Tibial artery (tissue), 4 donors: ENCODE measurements at regions not wholly inside any gene's neighbourhood (a gene's known extent, or its start where the extent isn't known, plus 50 kb on each side); places are given as distances from the start of the nearest gene placed in this dataset.

Experiments used
- DNase-seq, 2 donors: peaks; one replicate each; pipeline ENCODE4 v3.0.0-alpha.2; 2019
- H3K27ac ChIP-seq, 2 donors: fragments of 200-600 bp; sonication (generic) in 1 of 2; 1 replicate in 1 of 2; 2 replicates in 1 of 2; pipeline ENCODE4 v1.5.1; 2018 to 2019; ENCODE audit warnings: mild to moderate bottlenecking in 1 of 2
- H3K27me3 ChIP-seq, 2 donors: fragments of 200-600 bp; sonication (generic) in 1 of 2; one replicate each; pipeline versions ENCODE4 v1.5.1 to v1.6.0; 2016 to 2019
- H3K36me3 ChIP-seq, 3 donors: fragments of 200-600 bp; sonication (generic) in 2 of 3; one replicate each; pipeline ENCODE4 v1.5.1; 2016 to 2019; ENCODE audit warnings: mild to moderate bottlenecking in 2 of 3
- H3K4me1 ChIP-seq, 4 donors: fragments of 200-600 bp; sonication (generic) in 2 of 4; 1 replicate in 3 of 4; 2 replicates in 1 of 4; pipeline ENCODE4 v1.5.1; 2016 to 2019
- H3K4me3 ChIP-seq, 2 donors: fragments of 200-600 bp; sonication (generic) in 1 of 2; 1 replicate in 1 of 2; 2 replicates in 1 of 2; pipeline ENCODE4 v1.5.1; 2018 to 2019; ENCODE audit warnings: mild to moderate bottlenecking in 2 of 2
- H3K9me3 ChIP-seq, 3 donors: fragments of 200-600 bp; sonication (generic) in 1 of 3; one replicate each; pipeline ENCODE4 v1.5.1; 2016 to 2019
- intact Hi-C: fragments of 100-400 bp; cut with DNase I; formaldehyde crosslinking; loops from one replicate; pipeline ENCODE4 v1.15.0; 2023; ENCODE audit warnings: low total_unique reads
- TF ChIP-seq, protein P1 (sequence below), 2 experiments: fragments of 200-600 bp in 1 of 2; fragments of 450-650 bp in 1 of 2; IDR thresholded peaks; one replicate each; pipeline ENCODE4 v1.5.1; 2017 to 2019; ENCODE audit warnings: antibody characterized with exemption in 2 of 2, mild to moderate bottlenecking in 1 of 2, moderate library complexity in 1 of 2

DNA sequence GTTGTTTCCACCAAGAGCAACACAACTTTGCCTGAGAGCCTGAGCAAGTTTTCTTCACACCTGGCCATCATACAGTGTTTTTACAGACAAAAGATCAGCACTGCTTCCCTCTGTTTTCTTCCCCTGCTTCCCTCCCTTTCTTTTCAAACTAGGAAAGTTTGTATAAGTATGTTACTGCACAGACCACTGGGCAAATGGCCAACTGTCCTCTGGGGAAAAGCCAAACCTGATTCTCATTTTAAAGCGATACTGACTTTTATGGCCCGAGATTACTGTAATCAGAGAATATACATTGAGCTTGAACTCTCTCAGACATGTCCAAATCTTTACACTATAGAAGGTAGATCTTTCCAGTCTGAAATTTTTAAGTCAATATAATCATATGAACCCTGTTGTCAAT lies 415.0 kb downstream of the NFIB start:
- no peaks in the 10 kb centered on the region for H3K9me3 ChIP-seq
- TF ChIP-seq, protein P1, sequence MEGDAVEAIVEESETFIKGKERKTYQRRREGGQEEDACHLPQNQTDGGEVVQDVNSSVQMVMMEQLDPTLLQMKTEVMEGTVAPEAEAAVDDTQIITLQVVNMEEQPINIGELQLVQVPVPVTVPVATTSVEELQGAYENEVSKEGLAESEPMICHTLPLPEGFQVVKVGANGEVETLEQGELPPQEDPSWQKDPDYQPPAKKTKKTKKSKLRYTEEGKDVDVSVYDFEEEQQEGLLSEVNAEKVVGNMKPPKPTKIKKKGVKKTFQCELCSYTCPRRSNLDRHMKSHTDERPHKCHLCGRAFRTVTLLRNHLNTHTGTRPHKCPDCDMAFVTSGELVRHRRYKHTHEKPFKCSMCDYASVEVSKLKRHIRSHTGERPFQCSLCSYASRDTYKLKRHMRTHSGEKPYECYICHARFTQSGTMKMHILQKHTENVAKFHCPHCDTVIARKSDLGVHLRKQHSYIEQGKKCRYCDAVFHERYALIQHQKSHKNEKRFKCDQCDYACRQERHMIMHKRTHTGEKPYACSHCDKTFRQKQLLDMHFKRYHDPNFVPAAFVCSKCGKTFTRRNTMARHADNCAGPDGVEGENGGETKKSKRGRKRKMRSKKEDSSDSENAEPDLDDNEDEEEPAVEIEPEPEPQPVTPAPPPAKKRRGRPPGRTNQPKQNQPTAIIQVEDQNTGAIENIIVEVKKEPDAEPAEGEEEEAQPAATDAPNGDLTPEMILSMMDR (IDR thresholded peaks at IDR 0.05) = no peak
- H3K4me1 ChIP-seq = peaks cover 0 to 70% (median 23%) of the 10 kb centered on the region in 4 donors
- no peaks in the 10 kb centered on the region for H3K27me3 ChIP-seq
- no peaks in the 10 kb centered on the region for H3K36me3 ChIP-seq
- DNase-seq = no peak
- intact Hi-C loops = no loop called here
- H3K27ac ChIP-seq = no peak overlapping the region
- H3K4me3 ChIP-seq = no peak overlapping the region

DNA sequence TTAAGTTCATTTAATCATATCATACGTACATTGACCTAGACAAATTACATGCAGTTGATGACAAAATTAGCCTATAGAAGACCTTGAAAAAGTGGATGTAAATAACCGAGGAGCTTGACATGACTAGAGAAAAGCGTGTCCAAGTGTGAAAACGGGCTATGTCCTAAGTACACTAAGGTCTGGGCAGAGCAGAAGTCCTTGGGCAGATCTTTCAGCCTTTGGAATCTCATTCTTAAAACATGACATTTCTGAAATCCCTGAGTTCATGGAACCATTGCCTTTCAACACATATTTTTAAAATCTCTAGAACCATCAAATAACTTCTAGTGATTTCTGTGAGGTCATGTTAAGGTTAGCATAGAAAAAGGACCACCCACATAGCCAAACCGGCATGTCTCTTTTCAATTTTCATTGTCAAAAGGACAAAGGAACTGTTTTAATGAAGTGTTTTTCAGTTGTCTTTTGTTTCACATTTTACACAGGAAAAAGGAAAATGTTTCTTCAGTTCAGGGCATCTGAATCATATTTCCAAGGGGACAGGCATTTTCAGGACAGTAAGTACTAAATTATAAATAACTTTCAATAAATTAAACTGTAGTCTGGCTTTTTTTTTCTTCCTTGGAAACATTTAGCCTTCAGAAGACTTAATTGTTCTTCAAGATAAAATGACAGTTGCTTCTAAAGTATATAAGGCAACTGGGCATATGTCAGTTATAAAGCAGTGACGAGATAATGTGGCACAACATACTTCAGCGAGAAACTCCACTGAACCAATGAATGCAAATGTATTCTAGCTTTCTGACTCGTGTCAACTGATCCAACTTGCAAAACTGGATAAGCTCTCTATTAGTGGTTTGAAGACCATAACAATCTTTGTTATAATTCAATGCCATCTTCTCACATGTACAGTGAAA lies 416.8 kb downstream of the NFIB start:
- Histone ChIP-seq H3K9me3 (no peaks in the 10 kb centered on the region), H3K36me3 (no peaks in the 10 kb centered on the region), H3K27ac (peak overlapping the region; percentile 13 to 48), H3K4me1 (peaks cover 0 to 53% (median 15%) of the 10 kb centered on the region in 4 donors), H3K27me3 (no peaks in the 10 kb centered on the region), H3K4me3 (no peak overlapping the region)
- intact Hi-C loops = no loop called here
- DNase-seq = no peak
- TF ChIP-seq, protein P1 (IDR thresholded peaks at IDR 0.05) = no peak

DNA sequence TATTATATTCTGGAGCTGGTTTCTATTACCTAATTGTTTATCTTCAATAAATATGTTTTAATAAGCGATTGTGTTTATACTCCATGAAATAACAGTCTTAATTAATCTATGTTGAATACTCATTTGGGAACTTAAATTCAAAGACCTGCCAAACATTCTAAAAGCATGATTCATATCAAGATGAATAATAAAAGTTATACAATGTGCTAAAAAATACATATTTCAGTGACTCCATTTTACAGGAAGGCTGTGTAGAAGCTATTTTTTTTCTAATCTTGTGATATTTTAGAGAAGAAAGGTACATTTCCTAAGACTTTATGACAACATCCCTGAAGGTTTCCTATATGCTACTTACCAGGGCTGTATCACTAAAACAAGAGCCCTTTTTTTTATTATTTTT lies 417.9 kb downstream of the NFIB start:
- DNase-seq = no peak
- no peak overlapping the region for H3K4me3 ChIP-seq

DNA sequence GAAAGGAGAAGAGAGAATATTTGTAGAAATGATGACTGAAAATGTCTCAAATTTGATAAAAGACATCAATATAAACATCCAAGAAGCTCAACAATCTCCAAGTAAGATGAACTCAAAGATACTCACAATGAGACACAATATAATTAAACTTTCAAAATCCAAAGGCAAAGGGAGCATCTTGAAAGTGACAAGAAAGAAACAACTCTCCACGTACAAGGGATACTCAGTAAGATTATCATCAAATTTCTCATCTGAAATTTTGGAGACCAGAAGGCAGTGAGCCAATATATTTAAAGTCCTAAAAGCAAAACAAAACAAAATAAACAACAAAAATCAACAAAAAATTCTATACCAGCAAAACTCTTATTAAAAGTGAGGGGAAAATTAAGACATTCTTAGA lies 428.7 kb downstream of the NFIB start:
- Histone ChIP-seq H3K27me3 (no peaks in the 10 kb centered on the region), H3K9me3 (peaks cover 0 to 16% (median 5%) of the 10 kb centered on the region in 3 donors), H3K4me3 (no peak overlapping the region), H3K4me1 (peaks cover 0 to 16% (median 4%) of the 10 kb centered on the region in 4 donors), H3K36me3 (no peaks in the 10 kb centered on the region), H3K27ac (no peak overlapping the region)
- intact Hi-C loops = no loop called here
- TF ChIP-seq, protein P1 (IDR thresholded peaks at IDR 0.05) = no peak
- no peak for DNase-seq

More for the DNA sequence above, 417.9 kb downstream of the NFIB start:
- Histone ChIP-seq H3K27me3 (no peaks in the 10 kb centered on the region), H3K4me1 (peaks cover 0 to 50% (median 15%) of the 10 kb centered on the region in 4 donors), H3K27ac (peak overlapping the region; percentile 13 to 48), H3K9me3 (no peaks in the 10 kb centered on the region), H3K36me3 (no peaks in the 10 kb centered on the region)
- TF ChIP-seq, protein P1 (IDR thresholded peaks at IDR 0.05) = no peak
- intact Hi-C loops = no loop called here

DNA sequence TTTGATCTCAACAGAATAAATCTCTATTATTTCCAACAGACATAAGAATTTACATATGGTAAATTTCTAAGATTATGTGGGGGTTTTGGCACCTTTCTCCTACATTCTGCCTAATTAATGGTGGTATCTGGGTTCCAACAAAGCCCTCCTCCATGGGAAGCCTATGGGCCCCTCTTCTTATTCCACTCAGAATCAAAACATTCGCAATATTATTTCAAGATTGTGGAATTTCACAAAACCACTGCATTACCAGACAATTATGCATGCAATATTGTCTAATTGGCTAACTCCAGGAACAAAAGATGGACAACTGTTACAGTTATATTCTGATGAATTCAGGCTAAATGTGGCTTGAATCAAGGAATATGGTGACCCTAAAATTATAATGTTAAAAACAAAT lies 434.0 kb downstream of the NFIB start:
- TF ChIP-seq, protein P1 (IDR thresholded peaks at IDR 0.05) = no peak
- Histone ChIP-seq H3K9me3 (peaks cover 0 to 7% (median 0%) of the 10 kb centered on the region in 3 donors), H3K4me1 (no peaks in the 10 kb centered on the region), H3K27me3 (no peaks in the 10 kb centered on the region), H3K36me3 (no peaks in the 10 kb centered on the region), H3K4me3 (no peak overlapping the region), H3K27ac (no peak overlapping the region)
- DNase-seq = no peak
- intact Hi-C loops = no loop called here
